HG03378 (cell line): ENCODE measurements at regions not wholly inside any gene's neighbourhood (a gene's known extent, or its start where the extent isn't known, plus 50 kb on each side); places are given as distances from the start of the nearest gene placed in this dataset.

Experiments used
- ATAC-seq: cut with Tn5 transposase; IDR thresholded peaks from one replicate; pipeline ENCODE4 v1.9.1; 2021; ENCODE audit warnings: mild to moderate bottlenecking, moderate library complexity; ENCODE audit not compliant: unreplicated experiment

DNA sequence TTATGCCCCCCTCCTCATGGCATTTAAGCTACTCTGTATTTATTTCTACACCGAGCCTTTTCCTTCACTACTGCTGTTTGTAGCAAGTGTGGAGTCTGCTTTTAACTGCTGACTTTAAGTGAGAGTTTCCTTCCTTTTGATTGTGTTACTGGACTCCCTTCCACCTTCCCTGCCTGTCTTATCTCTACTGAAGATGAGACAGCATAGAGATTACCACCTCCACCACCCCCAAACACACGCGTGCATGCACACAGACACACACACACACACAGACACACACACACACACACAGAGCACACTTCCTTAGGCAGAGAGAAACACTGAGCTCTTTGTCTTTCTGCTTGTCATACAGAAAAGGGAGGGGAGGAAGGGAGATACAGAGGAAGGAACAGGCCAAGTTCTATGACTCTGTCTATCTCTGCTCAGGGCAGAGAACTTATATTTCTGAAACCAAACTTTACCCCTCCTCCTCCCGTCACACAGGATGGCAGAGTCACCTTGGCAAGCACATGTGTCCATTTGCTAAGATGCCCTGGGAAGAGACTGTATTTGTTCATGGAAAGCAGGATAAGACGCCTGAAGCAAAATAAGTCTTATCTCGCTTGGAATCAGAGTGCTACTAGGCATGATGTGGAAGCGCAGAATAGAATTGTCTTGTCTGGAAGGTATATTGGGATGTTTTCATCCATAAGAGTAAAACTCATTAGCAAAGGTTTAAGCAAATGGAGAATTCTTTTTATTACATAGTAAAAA is 81.8 kb upstream of the CAV2 start:
- no peak for ATAC-seq

DNA sequence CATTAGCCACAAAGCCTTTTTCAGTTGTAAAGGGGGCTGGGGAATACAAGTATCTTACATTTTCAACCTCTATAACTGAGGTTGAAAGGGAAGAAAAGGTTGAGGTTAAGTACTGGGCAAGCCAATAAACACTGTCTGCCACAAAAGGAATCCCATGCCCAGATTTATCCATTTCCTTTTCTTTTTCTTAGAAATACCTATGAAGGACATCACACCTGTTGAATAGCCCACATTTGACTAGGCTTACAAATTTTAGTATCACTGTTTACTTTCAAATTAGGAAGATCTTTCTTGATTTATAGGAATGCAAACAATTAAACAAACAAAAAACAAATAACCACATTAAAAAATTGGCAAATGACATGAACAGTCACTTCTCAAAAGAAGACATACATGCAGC is 81.0 kb upstream of the CAV2 start:
- ATAC-seq = no peak

DNA sequence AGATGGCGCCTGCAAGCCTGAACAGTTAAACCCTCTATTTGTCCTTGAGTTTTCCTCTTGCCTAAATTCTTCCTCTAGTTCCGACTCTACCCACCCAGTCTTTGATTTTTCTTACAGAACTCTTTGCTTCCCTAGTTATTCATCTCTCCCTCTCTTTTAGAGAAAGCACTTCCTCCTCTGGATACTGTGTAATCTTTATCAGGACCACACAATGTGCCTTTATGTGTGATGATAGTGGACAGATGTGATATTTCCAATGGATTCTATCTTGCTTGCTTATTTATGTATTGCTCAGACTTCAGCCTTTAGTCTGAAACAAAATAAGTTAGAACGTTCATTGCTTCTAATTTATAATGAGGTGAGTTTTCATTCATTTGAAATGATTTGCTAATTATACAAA is 79.5 kb upstream of the CAV2 start:
- no peak for ATAC-seq

DNA sequence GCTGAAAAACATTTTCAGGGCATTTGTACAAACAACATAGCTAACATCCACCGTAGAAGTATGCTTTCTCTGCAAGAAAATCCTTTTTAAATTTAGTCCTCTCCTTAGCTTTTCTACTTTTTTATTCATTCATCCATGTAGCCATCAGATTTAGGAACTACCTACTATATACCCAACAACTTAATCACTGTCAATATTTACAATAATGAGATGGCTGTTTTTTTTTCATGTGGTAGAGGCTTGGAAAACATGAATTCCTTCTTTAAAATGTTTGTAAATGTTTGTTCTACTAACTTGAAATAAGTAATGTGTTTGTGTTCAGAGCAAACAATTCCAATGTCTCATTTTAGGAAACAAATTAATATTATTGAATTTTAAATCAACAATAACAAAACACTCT is 78.2 kb upstream of the CAV2 start:
- no peak for ATAC-seq

DNA sequence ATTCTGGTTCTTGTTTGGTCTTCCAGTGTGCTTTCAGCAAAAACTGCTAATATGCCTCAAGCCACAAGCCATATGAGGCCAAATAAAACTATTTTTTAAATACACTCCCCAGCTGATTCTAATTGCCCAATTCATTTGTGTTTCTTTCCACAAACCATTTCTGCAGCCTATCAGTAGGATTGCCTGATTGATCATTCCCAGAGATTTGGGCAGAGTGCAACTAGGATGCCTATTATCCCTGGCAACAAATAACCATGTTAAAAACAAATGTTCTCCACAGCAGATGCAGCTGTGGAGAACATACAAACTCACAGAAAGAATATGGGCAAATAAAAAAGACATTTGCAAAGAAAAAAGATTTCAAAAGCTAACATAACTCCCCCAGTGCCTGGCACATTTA is 76.9 kb upstream of the CAV2 start:
- no peak for ATAC-seq

DNA sequence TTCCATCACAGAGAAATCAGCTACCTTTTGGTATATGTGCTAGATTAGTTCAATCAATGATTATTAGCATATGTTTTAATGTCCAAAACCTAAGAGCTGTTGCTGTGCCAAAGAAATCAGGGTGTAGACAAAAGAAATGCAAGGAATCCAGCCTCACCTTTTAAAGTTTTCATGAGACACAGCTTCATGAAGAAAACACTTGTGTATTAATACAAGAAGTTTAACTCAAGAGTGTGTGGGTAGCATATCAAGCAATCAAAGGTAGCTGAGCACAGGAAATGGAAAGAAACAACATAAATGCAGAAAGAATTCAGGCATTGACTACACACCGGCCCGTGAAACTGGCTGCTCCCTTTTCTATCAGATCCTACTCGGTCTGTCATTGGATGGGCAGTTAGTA is 76.0 kb upstream of the CAV2 start:
- no peak for ATAC-seq

DNA sequence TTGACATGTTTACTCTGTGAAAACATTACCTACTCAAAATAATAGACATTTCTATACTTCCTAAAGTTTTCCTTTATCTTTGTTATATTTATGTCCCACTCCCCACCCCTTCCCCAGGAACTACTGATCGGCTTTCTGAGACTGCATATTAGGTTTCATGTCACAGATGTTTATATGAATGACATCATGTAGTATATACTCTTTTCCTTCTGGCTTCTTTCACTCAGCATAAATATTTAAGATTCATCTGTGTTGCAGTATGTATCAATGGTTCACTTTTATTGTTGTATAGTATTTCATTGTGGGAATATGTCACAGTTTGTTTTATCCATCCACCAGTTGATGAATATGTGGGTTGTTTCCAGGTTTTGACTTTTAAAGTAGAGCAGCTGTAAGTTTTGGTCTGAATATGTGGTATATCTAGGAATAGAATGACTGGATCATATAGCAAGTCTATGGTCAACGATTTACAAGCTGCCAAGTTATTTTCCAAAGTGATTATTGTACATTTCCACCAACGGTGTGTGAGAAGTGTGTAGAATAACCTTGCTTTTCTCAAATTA is 73.8 kb upstream of the CAV2 start:
- ATAC-seq = no peak

DNA sequence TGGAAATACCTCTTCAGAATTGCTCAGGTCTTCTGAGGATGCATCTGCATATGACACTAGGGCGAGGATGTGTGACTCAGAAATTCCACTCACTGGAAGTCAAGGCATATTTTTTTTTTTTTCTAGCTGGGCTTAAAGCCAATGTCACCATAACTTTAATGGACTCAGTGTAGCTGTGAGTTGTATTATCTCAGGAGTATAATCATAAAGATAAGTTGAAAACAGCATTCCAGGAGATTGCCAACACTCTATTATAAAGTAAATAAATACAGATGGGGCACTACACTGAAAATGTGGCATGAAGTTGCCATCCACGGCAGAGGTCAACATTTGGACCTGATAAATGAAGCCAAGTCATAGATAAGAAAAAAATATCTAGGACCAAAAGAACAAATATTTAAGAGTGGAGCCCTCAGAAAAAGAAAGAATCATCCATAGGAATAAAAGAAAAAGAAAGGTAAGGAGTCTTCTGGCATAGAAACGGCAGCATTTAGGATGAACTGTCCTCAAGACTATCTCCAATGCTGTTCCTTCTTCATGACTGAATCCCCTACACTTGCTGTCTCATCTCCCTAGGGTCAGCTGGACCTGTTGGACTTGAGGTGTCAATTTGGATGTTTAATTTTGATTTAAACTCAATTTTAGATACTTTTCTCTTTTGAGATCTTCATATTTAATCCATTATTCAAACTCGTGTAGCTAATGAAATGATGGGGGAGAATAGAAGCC is 72.9 kb upstream of the CAV2 start:
- ATAC-seq = no peak

DNA sequence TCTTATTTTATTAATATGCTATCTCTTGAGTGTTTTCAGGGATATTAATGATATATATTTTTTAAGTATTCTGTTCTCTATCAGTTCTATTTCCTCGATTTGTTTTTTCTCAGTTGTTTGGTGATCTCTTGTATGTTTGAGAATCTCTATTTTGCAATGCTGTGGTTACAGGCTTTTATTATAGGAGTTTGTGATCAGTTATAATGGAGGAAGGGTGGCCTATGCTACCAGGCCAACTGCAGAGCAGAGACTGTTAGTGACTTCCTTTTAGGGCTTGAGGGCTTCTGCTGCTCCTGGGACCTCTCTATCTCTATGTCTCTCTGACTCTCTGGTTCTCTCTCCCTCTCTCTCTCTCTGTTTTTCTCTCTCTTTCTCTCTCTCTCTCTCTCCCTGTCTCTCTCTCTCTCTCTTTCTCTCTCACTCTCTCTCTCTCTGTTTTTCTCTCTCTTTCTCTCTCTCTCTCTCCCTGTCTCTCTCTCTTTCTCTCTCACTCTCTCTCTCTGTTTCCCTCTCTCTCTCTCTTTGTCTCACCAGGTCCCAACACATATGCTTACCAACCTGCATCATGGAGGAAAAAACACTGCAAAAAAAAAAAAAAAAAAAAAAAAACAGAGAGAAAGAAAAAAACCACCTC is 69.4 kb upstream of the CAV2 start:
- no peak for ATAC-seq

DNA sequence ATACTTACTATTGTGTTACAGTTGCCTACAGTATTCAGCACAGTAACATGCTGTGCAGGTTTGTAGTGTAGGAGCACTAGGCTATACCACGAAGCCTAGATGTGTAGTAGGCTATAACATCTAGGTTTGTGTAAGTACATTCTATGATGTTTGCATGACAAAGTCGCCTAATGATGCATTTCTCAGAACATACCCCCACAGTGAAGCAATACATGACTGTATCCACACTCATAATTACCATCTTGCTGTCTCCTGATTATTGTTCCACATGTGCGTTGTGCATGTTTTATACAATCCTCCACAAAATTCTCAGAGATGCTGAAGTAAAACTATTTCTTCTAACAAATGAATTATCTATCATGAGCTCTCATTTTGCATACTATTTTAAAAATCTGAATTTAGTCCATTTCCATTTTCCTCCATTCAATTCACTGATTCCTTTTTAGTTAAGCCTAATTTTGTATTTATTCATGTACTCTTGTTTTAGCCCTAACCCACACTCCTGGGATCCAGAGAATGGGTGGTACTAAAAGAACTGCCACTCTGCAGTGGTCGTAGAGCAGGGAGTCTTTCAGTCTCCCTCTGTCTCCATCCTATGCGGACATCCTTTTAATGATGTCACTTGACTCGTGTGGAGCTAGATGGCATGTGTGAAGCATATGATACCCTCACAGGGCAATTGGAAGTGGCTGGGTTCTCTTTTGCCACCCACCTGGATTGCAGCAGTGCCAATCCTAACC is 67.6 kb upstream of the CAV2 start:
- no peak for ATAC-seq

DNA sequence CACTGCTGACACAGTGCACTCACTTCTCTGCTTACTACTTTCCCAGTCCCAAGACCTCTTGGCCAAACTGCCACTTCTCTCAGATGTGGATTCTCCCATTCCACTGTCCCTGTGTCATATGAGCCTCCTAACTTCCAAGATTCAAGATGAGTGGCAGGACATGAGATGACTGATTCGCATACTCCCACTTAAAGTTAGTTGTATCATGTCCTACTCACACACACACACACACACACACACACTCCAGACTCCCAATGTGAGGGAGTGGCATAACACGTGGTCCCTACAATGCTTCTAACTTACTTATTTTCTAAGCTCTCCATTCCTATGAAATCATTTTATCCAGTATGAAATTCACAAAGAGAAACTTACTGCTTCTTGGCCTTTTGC is 67.0 kb upstream of the CAV2 start:
- ATAC-seq = no peak

DNA sequence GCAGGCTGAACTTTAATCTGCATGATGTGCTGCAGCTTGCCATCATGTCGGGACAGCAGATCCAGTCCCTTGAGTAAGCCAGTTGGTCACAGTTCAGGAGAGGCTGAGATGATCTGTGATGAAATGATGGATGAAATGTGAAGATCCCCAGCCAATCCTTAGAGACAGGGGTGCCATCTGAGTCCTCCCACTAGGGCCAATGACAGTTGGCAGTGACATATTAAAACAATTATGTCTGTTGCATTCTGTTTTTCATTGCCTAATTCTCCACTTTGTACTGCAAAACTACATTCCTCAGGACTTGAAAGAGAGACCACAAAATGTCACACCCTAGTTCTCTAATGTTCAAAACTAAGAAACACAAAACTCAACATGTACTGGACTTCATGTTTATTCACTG is 66.3 kb upstream of the CAV2 start:
- ATAC-seq = no peak

DNA sequence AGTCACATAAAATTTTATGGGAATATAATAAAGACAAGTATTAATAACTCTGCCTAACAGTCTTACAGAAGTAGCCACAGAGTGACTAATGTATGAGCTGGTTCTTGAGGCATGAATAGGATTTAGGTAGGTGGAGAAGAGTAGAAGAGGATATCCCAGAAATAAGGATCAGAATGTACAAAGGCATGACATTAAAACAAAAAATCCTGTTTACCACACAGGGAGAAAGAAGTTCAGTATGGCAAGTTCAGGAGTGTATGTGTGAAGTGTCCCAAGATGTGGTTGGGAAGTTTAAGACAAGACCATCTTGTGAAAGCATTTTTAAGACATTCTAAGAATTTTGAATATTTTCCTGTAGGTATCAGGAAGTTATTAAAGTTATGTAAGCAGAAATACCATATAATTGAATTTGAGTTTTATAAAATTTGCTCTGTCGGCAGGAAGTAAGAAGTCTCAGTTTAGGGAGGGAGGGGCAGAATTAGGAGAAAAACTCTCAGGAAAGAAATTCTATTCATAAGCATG is 64.7 kb upstream of the CAV2 start:
- ATAC-seq = no peak

DNA sequence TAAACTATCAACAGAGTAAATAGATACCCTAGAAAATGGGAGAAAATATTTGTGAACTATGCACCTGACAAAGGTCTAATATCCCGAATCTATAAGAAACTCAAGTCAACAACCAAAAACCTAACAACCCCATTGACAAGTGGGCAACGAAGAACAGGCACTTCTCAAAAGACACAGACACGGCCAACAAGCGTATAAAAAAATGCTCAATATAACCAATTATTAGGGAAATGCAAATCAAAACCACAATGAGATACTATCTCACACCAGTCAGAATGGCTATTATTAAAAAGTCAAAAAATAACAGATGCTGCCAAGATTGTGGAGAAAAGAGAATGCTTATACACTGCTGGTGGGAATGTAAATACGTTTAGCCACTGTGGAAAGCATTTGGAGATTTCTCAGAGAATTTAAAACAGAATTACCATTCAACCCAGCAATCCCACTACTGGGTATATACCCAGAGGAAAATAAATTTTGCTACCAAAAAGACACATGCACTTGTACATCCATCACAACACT is 63.2 kb upstream of the CAV2 start:
- ATAC-seq = no peak

DNA sequence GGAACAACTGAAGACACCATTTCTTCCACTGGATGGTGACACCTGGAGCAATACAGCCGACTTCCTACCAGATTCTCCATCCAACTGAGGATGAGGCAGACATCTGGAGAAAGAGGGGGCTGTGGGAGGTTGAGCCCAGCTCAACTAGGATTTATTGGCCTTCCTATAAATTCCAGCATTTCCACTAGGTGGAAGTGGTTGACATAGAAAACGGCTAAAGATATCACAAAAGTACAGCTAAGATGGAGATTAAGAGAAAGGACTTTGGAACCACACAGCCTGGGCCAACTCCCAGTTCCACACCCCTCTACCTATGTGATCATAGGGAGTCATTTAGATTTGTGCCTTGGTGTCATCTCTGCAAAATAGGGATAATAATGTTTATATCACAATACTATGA is 61.3 kb upstream of the CAV2 start:
- no peak for ATAC-seq

DNA sequence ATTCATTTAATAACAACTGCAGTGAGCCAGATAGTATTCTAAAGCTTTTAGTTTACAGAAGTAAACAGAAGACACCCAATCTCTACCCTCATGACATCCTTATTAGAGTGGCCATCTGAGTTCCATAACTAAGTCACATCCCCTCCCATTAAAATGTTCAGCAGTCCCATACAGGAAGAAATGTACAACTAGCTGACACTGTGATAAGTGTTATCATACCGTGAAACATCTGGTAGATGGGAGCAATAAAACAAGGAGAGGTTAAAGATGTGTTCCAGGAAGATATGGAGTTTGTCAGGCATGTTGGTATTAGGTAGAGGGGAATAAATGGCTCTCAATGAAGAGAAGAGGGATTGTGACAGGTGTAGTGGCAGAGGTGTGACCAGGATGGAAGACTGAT is 60.5 kb upstream of the CAV2 start:
- ATAC-seq = no peak

DNA sequence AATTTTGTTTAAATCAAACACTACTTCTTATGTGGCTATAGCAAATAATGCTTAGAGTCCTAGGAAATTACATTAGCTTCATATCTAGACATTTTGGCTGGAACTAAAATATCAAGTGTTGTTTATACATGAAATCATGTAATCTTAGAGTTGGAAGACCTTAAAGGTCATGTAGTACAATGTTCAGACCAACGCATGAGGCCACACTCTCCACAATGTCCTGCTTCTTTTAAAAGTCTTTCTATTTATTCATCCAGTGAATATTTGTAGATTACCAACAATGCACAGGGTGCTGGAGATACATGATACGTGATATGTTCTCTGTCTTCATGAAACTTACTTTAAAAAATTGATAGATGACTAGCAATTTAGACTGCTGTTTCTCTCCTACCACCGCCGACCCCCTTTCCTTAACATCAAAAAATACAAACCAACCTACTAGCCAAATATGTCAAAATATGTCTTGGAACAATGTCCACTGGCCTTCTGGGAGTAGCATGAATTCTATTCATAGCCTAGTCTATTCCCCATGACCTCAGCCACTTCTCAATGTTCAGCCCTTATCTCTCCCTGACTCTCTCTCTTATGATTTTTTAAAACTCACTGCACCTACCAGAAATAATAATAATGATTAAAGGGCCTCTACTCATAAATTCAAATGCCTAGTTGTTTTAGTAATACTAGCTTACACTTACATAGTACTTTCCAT is 59.5 kb upstream of the CAV2 start:
- no peak for ATAC-seq

DNA sequence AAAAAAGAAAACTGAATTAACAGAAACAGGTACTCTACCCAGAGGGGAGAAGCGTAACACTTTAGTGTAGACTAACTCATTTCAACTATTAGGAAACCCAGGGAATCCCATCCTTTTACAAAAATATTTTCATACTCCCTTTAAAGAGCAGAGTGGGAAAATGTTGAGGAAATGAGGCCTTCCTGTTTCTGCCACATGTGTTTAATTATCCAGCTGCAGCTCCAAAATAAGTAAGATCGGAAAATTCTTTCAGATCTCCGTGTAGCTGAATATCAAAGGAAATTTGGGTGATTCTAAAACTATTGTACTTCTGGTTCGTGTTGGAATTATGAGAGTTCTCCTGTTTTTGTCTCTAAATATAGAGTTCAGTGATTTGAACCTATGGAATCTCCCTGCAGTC is 58.0 kb upstream of the CAV2 start:
- no peak for ATAC-seq

DNA sequence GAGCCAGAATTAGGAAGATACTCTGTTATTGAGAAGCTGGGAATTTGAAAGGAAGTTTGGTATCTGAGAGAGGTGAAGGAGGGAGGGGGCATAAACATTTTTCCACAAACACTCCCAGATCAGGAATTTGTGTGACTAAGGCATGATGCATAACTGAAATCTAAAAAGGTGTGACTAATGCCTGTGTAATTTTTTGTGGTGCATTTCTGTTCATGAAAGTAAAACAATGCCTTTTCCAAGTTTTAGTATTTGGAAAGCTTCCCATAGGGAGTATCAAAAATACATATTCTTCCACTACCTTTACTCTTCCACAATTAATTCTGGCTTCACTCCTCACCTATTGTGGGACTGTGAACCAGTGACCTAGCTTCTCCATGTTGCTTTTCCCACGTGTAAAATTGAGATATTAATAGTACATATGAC is 56.4 kb upstream of the CAV2 start:
- ATAC-seq = no peak

DNA sequence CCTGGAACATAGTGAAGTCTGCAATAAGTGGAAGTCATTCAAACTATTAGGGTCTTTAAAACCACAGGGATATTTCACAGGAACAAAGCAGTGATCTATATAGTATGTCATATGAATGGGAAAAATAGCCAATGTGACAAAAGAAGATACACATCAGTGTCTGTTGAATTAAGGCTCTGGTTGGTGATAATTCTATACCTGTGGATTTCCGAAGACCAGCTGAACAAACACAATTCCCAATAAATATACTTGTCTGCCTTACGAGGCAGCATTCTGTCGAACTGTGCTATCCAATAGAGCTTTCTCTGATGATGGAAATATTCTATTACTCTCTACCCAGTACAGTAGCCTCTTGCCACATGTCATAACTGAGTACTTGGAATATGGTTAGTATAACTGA is 55.9 kb upstream of the CAV2 start:
- ATAC-seq = no peak
